ENCODE measurements at regions not wholly inside any gene's neighbourhood (a gene's known extent, or its start where the extent isn't known, plus 50 kb on each side); places are given as distances from the start of the nearest gene placed in this dataset.

DNA sequence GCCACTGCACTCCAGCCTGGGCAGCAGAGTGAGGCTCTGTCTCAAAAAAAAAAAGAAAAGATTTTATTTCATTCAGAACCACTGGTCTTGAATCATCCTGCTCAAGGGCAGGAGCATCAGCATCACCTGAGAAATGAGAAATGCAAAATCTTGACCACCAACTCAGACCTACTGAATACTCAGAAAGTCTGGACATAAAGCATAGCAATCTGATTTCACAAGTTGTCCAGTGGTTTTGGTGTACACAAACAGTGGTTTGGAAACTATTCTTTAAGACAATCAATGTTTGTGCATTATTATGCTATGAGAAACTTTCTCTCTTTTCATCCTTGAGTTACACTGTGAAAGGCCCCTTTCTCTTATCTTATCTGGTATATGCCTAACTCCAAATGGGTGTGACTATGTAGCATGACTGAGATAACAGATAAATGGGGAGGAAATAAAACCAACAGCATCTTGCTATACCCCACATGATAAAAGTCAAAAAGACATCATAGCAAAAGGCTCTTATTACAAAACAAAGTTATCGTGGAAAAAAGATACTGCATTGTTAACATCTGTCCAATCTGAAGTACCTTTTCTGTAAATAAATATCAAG is 174.2 kb upstream of the STT3B start:
- POLR2A ChIA-PET = no interaction called here
- ATAC-seq (no peak), FAIRE-seq (no peak), DNase-seq (ENCODE audit: low spot score) (no peak)
- Histone ChIP-seq H3K27me3 (ENCODE audit: control insufficient read depth in 1 of 2, insufficient read depth in 2 of 2, low read length in 2 of 2) (no peaks in the 10 kb centered on the region), H3K4me2 (ENCODE audit: low read depth, low read length) (no peak overlapping the region), H3K4me1 (ENCODE audit: insufficient read depth, low read length) (peaks cover 21% of the 10 kb centered on the region), H3K9me3 (ENCODE audit: low read length) (no peaks in the 10 kb centered on the region), H3K4me3 (replicated peaks in 1 of 3; ENCODE audit: insufficient read depth in 1 of 3, low read depth in 2 of 3, low read length in 3 of 3) (no peak overlapping the region), H3K36me3 (replicated peaks in 1 of 2; ENCODE audit: control insufficient read depth in 1 of 2, insufficient read depth in 2 of 2, low read length in 2 of 2) (no peaks in the 10 kb centered on the region), H3K27ac (ENCODE audit: extremely low read length, insufficient read depth, low read length) (no peak overlapping the region), H3K79me2 (ENCODE audit: insufficient read depth, low read length) (no peaks in the 10 kb centered on the region), H4K20me1 (ENCODE audit: insufficient read depth, low read length) (no peaks in the 10 kb centered on the region), H2AFZ (ENCODE audit: low read length) (no peak overlapping the region), H3K9ac (ENCODE audit: insufficient read depth, low read depth, low read length) (no peak overlapping the region)
- WGBS (ENCODE audit: low lambda C conversion rate) = 95% methylated on average over 1 of the region's 1 CpG
- no TSS peak for BruUV-seq (replicated peaks)
- TF ChIP-seq RXRB (CRISPR knock-in tag; IDR thresholded peaks at IDR 0.05; ENCODE audit: borderline replicate concordance) = no peak
- no peak for TF ChIP-seq HDAC6 (IDR thresholded peaks at IDR 0.05; ENCODE audit: low read depth, low read length)
- no peak for TF ChIP-seq DR1 (CRISPR knock-in tag; IDR thresholded peaks at IDR 0.05)
- no peak for TF ChIP-seq ZNF24 (IDR thresholded peaks at IDR 0.05)
- no peak for TF ChIP-seq ETV5 (CRISPR knock-in tag; IDR thresholded peaks at IDR 0.05; ENCODE audit: borderline replicate concordance)
- TF ChIP-seq SP140L (CRISPR knock-in tag; IDR thresholded peaks at IDR 0.05; ENCODE audit: borderline replicate concordance) = no peak
- no peak for TF ChIP-seq ZNF569 (CRISPR knock-in tag; IDR thresholded peaks at IDR 0.05; ENCODE audit: borderline replicate concordance)
- TF ChIP-seq ARID2 (CRISPR knock-in tag; IDR thresholded peaks at IDR 0.05; ENCODE audit: borderline replicate concordance) = no peak
- TF ChIP-seq ZNF883 (CRISPR knock-in tag; IDR thresholded peaks at IDR 0.05; ENCODE audit: not compliant biosample characterization) = no peak
- TF ChIP-seq ZNF264 (CRISPR knock-in tag; IDR thresholded peaks at IDR 0.05) = no peak
- no peak for TF ChIP-seq ZNF235 (CRISPR knock-in tag; IDR thresholded peaks at IDR 0.05; ENCODE audit: borderline replicate concordance)
- TF ChIP-seq MYNN (CRISPR knock-in tag; IDR thresholded peaks at IDR 0.05; ENCODE audit: low read depth) = no peak
- TF ChIP-seq ZNF274 (CRISPR knock-in tag; IDR thresholded peaks at IDR 0.05) = no peak
- TF ChIP-seq, protein P1, sequence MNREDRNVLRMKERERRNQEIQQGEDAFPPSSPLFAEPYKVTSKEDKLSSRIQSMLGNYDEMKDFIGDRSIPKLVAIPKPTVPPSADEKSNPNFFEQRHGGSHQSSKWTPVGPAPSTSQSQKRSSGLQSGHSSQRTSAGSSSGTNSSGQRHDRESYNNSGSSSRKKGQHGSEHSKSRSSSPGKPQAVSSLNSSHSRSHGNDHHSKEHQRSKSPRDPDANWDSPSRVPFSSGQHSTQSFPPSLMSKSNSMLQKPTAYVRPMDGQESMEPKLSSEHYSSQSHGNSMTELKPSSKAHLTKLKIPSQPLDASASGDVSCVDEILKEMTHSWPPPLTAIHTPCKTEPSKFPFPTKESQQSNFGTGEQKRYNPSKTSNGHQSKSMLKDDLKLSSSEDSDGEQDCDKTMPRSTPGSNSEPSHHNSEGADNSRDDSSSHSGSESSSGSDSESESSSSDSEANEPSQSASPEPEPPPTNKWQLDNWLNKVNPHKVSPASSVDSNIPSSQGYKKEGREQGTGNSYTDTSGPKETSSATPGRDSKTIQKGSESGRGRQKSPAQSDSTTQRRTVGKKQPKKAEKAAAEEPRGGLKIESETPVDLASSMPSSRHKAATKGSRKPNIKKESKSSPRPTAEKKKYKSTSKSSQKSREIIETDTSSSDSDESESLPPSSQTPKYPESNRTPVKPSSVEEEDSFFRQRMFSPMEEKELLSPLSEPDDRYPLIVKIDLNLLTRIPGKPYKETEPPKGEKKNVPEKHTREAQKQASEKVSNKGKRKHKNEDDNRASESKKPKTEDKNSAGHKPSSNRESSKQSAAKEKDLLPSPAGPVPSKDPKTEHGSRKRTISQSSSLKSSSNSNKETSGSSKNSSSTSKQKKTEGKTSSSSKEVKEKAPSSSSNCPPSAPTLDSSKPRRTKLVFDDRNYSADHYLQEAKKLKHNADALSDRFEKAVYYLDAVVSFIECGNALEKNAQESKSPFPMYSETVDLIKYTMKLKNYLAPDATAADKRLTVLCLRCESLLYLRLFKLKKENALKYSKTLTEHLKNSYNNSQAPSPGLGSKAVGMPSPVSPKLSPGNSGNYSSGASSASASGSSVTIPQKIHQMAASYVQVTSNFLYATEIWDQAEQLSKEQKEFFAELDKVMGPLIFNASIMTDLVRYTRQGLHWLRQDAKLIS (CRISPR knock-in tag; IDR thresholded peaks at IDR 0.05) = no peak
- TF ChIP-seq SIN3A (IDR thresholded peaks at IDR 0.05; ENCODE audit: borderline replicate concordance, low read depth, low read length) = no peak
- CTCF ChIA-PET (ENCODE audit: low intra/inter-chr PET ratio, low total read pairs) = no interaction called here
- in situ Hi-C loops (cut with HindIII; ENCODE audit: extremely low pct_ligation_motif_present, low pct_unique_long_range_greater_than_20kb) = no loop called here
- intact Hi-C loops (cut with micrococcal nuclease; ENCODE audit: unreplicated experiment) = no loop called here

Data from HepG2 (cell line).